Nephron (organoid): ENCODE measurements at regions not wholly inside any gene's neighbourhood (a gene's known extent, or its start where the extent isn't known, plus 50 kb on each side); places are given as distances from the start of the nearest gene placed in this dataset.

Experiments
- H3K27ac Mint-ChIP-seq, 3 experiments: 2 replicates each; pipeline ENCODE4 v1.8.0; 2020; ENCODE audit warnings: mixed read lengths in 3 of 3, mild to moderate bottlenecking in 2 of 3, moderate library complexity in 1 of 3
- H3K27me3 Mint-ChIP-seq: 2 replicates; pipeline ENCODE4 v1.8.0; 2021; ENCODE audit warnings: low read depth, mild to moderate bottlenecking, moderate library complexity, mixed read lengths
- H3K36me3 Mint-ChIP-seq: 2 replicates; pipeline ENCODE4 v1.8.0; 2020; ENCODE audit warnings: low read depth, mixed read lengths
- H3K4me1 Mint-ChIP-seq: 2 replicates; pipeline ENCODE4 v1.8.0; 2020; ENCODE audit warnings: mixed read lengths
- H3K4me3 Mint-ChIP-seq, 3 experiments: 2 replicates each; pipeline ENCODE4 v1.8.0; 2020; ENCODE audit warnings: mild to moderate bottlenecking in 3 of 3, mixed read lengths in 3 of 3, moderate library complexity in 2 of 3
- H3K9me3 Mint-ChIP-seq: 2 replicates; pipeline ENCODE4 v1.8.0; 2020; ENCODE audit warnings: mixed read lengths
- CTCF ChIP-seq, 3 experiments: fragments of 200-600 bp; sonication (generic); IDR thresholded peaks; one replicate each; pipeline ENCODE4 v1.5.0; 2021; ENCODE audit warnings: antibody characterized with exemption in 3 of 3; ENCODE audit not compliant: unreplicated experiment in 3 of 3

- H3K4me3 Mint-ChIP-seq: no peak overlapping the region
- H3K27me3 Mint-ChIP-seq: no peaks in the 10 kb centered on the region
- H3K4me1 Mint-ChIP-seq: no peaks in the 10 kb centered on the region
- H3K27ac Mint-ChIP-seq: no peak overlapping the region
- H3K9me3 Mint-ChIP-seq: no peaks in the 10 kb centered on the region
- TF ChIP-seq CTCF (IDR thresholded peaks at IDR 0.05; ENCODE audit: unreplicated experiment in 3 of 3): no peak
- no peaks in the 10 kb centered on the region for H3K36me3 Mint-ChIP-seq
Observed at GRCh38 chr5:8851101-8851500, 694.8 kb downstream of the SEMA5A start.

GRCh38 chr5:8857051-8857450 lies 688.8 kb downstream of the SEMA5A start:
- H3K36me3 Mint-ChIP-seq: no peaks in the 10 kb centered on the region
- no peaks in the 10 kb centered on the region for H3K9me3 Mint-ChIP-seq
- H3K4me1 Mint-ChIP-seq: no peaks in the 10 kb centered on the region
- no peak overlapping the region for H3K27ac Mint-ChIP-seq
- H3K4me3 Mint-ChIP-seq: no peak overlapping the region
- no peak for TF ChIP-seq CTCF (IDR thresholded peaks at IDR 0.05; ENCODE audit: unreplicated experiment in 3 of 3)
- no peaks in the 10 kb centered on the region for H3K27me3 Mint-ChIP-seq

GRCh38 chr5:8861764-8862163 lies 684.1 kb downstream of the SEMA5A start:
- Mint-ChIP-seq H3K4me1 (no peaks in the 10 kb centered on the region), H3K9me3 (no peaks in the 10 kb centered on the region), H3K36me3 (no peaks in the 10 kb centered on the region), H3K27me3 (no peaks in the 10 kb centered on the region), H3K4me3 (no peak overlapping the region), H3K27ac (no peak overlapping the region)
- no peak for TF ChIP-seq CTCF (IDR thresholded peaks at IDR 0.05; ENCODE audit: unreplicated experiment in 3 of 3)

- H3K27ac Mint-ChIP-seq: no peak overlapping the region
- no peak for TF ChIP-seq CTCF (IDR thresholded peaks at IDR 0.05; ENCODE audit: unreplicated experiment in 3 of 3)
- no peaks in the 10 kb centered on the region for H3K27me3 Mint-ChIP-seq
Observed at GRCh38 chr5:8864053-8864452, 681.8 kb downstream of the SEMA5A start.

GRCh38 chr5:8865266-8865665 lies 680.6 kb downstream of the SEMA5A start:
- H3K36me3 Mint-ChIP-seq: no peaks in the 10 kb centered on the region
- TF ChIP-seq CTCF (IDR thresholded peaks at IDR 0.05; ENCODE audit: unreplicated experiment in 3 of 3): no peak
- no peaks in the 10 kb centered on the region for H3K9me3 Mint-ChIP-seq
- no peaks in the 10 kb centered on the region for H3K4me1 Mint-ChIP-seq
- H3K4me3 Mint-ChIP-seq: no peak overlapping the region
- no peak overlapping the region for H3K27ac Mint-ChIP-seq
- H3K27me3 Mint-ChIP-seq: peaks cover 4% of the 10 kb centered on the region

More at GRCh38 chr5:8864053-8864452, 681.8 kb downstream of the SEMA5A start:
- no peaks in the 10 kb centered on the region for H3K4me1 Mint-ChIP-seq
- no peak overlapping the region for H3K4me3 Mint-ChIP-seq
- H3K9me3 Mint-ChIP-seq: no peaks in the 10 kb centered on the region
- no peaks in the 10 kb centered on the region for H3K36me3 Mint-ChIP-seq

GRCh38 chr5:8865686-8866374 lies 680.0 kb downstream of the SEMA5A start:
- TF ChIP-seq CTCF (IDR thresholded peaks at IDR 0.05; ENCODE audit: unreplicated experiment in 3 of 3): no peak
- H3K27me3 Mint-ChIP-seq: peaks cover 4% of the 10 kb centered on the region
- H3K4me3 Mint-ChIP-seq: no peak overlapping the region
- H3K9me3 Mint-ChIP-seq: no peaks in the 10 kb centered on the region
- no peaks in the 10 kb centered on the region for H3K4me1 Mint-ChIP-seq
- no peak overlapping the region for H3K27ac Mint-ChIP-seq
- no peaks in the 10 kb centered on the region for H3K36me3 Mint-ChIP-seq
